Coronary artery (tissue), 2 donors: ENCODE measurements at regions not wholly inside any gene's neighbourhood (a gene's known extent, or its start where the extent isn't known, plus 50 kb on each side); places are given as distances from the start of the nearest gene placed in this dataset.

Experiments used
- DNase-seq: peaks from one replicate; pipeline ENCODE4 v3.0.0-alpha.2; 2017; ENCODE audit warnings: low spot score
- H3K27ac ChIP-seq, 2 donors: fragments of 200-600 bp; sonication (generic); one replicate each; pipeline ENCODE4 v1.5.1; 2016 to 2019
- H3K4me3 ChIP-seq: fragments of 200-600 bp; sonication (generic); 2 replicates; pipeline ENCODE4 v1.5.1; 2016; ENCODE audit warnings: mild to moderate bottlenecking, moderate library complexity
- TF ChIP-seq, protein P1 (sequence below): fragments of 200-600 bp; sonication (generic); IDR thresholded peaks from one replicate; pipeline ENCODE4 v1.5.1; 2019; ENCODE audit warnings: antibody characterized with exemption

GRCh38 chr2:182587831-182588230 is 128.2 kb upstream of the DNAJC10 start:
- Histone ChIP-seq H3K4me3 (no peak overlapping the region), H3K27ac (no peak overlapping the region)
- TF ChIP-seq, protein P1, sequence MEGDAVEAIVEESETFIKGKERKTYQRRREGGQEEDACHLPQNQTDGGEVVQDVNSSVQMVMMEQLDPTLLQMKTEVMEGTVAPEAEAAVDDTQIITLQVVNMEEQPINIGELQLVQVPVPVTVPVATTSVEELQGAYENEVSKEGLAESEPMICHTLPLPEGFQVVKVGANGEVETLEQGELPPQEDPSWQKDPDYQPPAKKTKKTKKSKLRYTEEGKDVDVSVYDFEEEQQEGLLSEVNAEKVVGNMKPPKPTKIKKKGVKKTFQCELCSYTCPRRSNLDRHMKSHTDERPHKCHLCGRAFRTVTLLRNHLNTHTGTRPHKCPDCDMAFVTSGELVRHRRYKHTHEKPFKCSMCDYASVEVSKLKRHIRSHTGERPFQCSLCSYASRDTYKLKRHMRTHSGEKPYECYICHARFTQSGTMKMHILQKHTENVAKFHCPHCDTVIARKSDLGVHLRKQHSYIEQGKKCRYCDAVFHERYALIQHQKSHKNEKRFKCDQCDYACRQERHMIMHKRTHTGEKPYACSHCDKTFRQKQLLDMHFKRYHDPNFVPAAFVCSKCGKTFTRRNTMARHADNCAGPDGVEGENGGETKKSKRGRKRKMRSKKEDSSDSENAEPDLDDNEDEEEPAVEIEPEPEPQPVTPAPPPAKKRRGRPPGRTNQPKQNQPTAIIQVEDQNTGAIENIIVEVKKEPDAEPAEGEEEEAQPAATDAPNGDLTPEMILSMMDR: no peak
- no peak for DNase-seq

- Histone ChIP-seq H3K4me3 (no peak overlapping the region), H3K27ac (no peak overlapping the region)
- DNase-seq: no peak
- TF ChIP-seq, protein P1: no peak
Observed at GRCh38 chr2:182589121-182589520, 126.9 kb upstream of the DNAJC10 start.

- TF ChIP-seq, protein P1: no peak
- DNase-seq: no peak
- H3K4me3 ChIP-seq: no peak overlapping the region
- no peak overlapping the region for H3K27ac ChIP-seq
Observed at GRCh38 chr2:182591774-182592173, 124.3 kb upstream of the DNAJC10 start.

DNA sequence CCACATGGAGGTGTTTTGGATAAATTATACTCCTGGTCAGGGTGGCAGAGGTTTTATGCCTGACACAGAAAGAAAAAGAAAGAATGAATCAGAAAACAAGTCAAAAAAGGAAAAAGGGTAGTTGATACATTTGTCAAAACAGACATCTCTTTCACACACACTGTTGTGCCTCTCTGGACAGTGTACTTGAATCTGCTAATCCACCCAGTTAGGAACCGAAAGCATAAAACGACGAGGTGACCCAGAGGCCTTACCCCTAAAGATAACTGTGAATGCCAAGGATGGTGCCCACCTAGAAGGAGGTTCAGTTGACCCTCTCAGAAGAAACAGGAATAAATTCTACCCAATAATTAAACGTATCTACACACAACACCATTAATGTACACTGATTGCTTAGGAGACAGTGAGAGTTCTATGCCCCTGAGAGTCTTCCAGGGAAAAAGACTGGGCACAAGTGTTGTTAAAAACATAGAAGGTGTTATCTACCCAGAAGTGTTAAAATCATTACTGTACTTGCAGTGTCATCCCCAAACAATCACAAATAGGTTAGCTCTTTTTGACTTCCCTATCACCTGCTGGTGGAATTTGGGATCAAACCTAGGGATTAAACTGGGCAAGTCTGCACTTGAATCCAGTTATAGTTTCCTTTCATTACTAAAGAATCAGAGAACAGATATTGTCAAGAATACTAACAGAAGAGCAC is 123.2 kb upstream of the DNAJC10 start:
- TF ChIP-seq, protein P1: no peak
- H3K27ac ChIP-seq: no peak overlapping the region

GRCh38 chr2:182593394-182593975 is 122.6 kb upstream of the DNAJC10 start:
- H3K27ac ChIP-seq: no peak overlapping the region
- TF ChIP-seq, protein P1: no peak
- no peak for DNase-seq
- H3K4me3 ChIP-seq: no peak overlapping the region

More for the DNA sequence above, 123.2 kb upstream of the DNAJC10 start:
- no peak overlapping the region for H3K4me3 ChIP-seq
- no peak for DNase-seq

GRCh38 chr2:182594286-182594685 is 121.8 kb upstream of the DNAJC10 start:
- TF ChIP-seq, protein P1: no peak
- Histone ChIP-seq H3K4me3 (no peak overlapping the region), H3K27ac (no peak overlapping the region)
- no peak for DNase-seq

GRCh38 chr2:182595650-182596049 is 120.4 kb upstream of the DNAJC10 start:
- H3K27ac ChIP-seq: no peak overlapping the region
- TF ChIP-seq, protein P1: no peak
- H3K4me3 ChIP-seq: no peak overlapping the region
- DNase-seq: no peak
